ENCODE measurements at regions not wholly inside any gene's neighbourhood (a gene's known extent, or its start where the extent isn't known, plus 50 kb on each side); places are given as distances from the start of the nearest gene placed in this dataset.

- TF ChIP-seq USF1 (IDR thresholded peaks at IDR 0.05; ENCODE audit: borderline replicate concordance, low read depth) = no peak
- TF ChIP-seq REST (IDR thresholded peaks at IDR 0.05; ENCODE audit: low read depth, low read length) = no peak
These were observed 351.5 kb upstream of the EMCN start for GRCh38 chr4:100869276-100869675.

All from SK-N-SH (cell line).